Mucosa of rectum (tissue), 2 donors: ENCODE measurements at regions not wholly inside any gene's neighbourhood (a gene's known extent, or its start where the extent isn't known, plus 50 kb on each side); places are given as distances from the start of the nearest gene placed in this dataset.

ENCODE experiments used
- H3K27ac ChIP-seq, 2 donors: one replicate each; pipeline ENCODE4 v1.7.0; 2013; ENCODE audit warnings: inconsistent platforms in 2 of 2, low read depth in 2 of 2, low read length in 2 of 2
- H3K27me3 ChIP-seq, 2 donors: one replicate each; pipeline ENCODE4 v1.7.0; 2013; ENCODE audit warnings: low read length in 2 of 2; ENCODE audit not compliant: control insufficient read depth in 2 of 2, insufficient read depth in 2 of 2
- H3K36me3 ChIP-seq, 2 donors: one replicate each; pipeline ENCODE4 v1.7.0; 2013; ENCODE audit warnings: low read length in 2 of 2; ENCODE audit not compliant: control insufficient read depth in 2 of 2, insufficient read depth in 2 of 2
- H3K4me1 ChIP-seq, 2 donors: one replicate each; pipeline ENCODE4 v1.7.0; 2013; ENCODE audit warnings: low read length in 2 of 2, mild to moderate bottlenecking in 1 of 2; ENCODE audit not compliant: control insufficient read depth in 2 of 2, insufficient read depth in 2 of 2
- H3K4me3 ChIP-seq, 2 donors: one replicate each; pipeline ENCODE4 v1.7.0; 2013; ENCODE audit warnings: low read length in 2 of 2
- H3K9ac ChIP-seq, 2 donors: one replicate each; pipeline ENCODE4 v1.7.0; 2013; ENCODE audit warnings: low read length in 2 of 2, low read depth in 1 of 2, mild to moderate bottlenecking in 1 of 2
- H3K9me3 ChIP-seq, 2 donors: one replicate each; pipeline ENCODE4 v1.7.0; 2013; ENCODE audit warnings: low read length in 2 of 2; ENCODE audit not compliant: control insufficient read depth in 2 of 2
- donor health status: healthy.
- donor health status: Normal muscosa, but diverticular disease.

- Histone ChIP-seq H3K4me3 (no peak overlapping the region), H3K4me1 (no peaks in the 10 kb centered on the region), H3K27ac (no peak overlapping the region), H3K27me3 (no peaks in the 10 kb centered on the region), H3K9ac (no peak overlapping the region), H3K36me3 (no peaks in the 10 kb centered on the region), H3K9me3 (no peaks in the 10 kb centered on the region)
Measured at GRCh38 chr16:35823342-35823741, 2363.9 kb downstream of the TP53TG3F start.

GRCh38 chr16:35841632-35842031 is 2382.2 kb downstream of the TP53TG3F start:
- peaks cover 0 to 2% of the 10 kb centered on the region in 2 donors for H3K9me3 ChIP-seq
- H3K4me1 ChIP-seq = no peaks in the 10 kb centered on the region
- H3K36me3 ChIP-seq = no peaks in the 10 kb centered on the region
- no peak overlapping the region for H3K27ac ChIP-seq
- no peak overlapping the region for H3K4me3 ChIP-seq
- no peaks in the 10 kb centered on the region for H3K27me3 ChIP-seq
- H3K9ac ChIP-seq = no peak overlapping the region

- no peak overlapping the region for H3K4me3 ChIP-seq
- peaks cover 0 to 2% of the 10 kb centered on the region in 2 donors for H3K9me3 ChIP-seq
- H3K9ac ChIP-seq = no peak overlapping the region
- H3K27me3 ChIP-seq = no peaks in the 10 kb centered on the region
- no peak overlapping the region for H3K27ac ChIP-seq
- no peaks in the 10 kb centered on the region for H3K4me1 ChIP-seq
- H3K36me3 ChIP-seq = no peaks in the 10 kb centered on the region
Measured at GRCh38 chr16:35862242-35862641, 2402.8 kb downstream of the TP53TG3F start.

- Histone ChIP-seq H3K27me3 (no peaks in the 10 kb centered on the region), H3K27ac (no peak overlapping the region)
Measured at GRCh38 chr16:35868630-35869029, 2409.2 kb downstream of the TP53TG3F start.

GRCh38 chr16:35873472-35873871 is 2414.1 kb downstream of the TP53TG3F start:
- Histone ChIP-seq H3K4me3 (no peak overlapping the region), H3K9ac (no peak overlapping the region), H3K9me3 (peaks cover 2 to 3% of the 10 kb centered on the region in 2 donors), H3K4me1 (no peaks in the 10 kb centered on the region), H3K27ac (no peak overlapping the region), H3K36me3 (no peaks in the 10 kb centered on the region), H3K27me3 (no peaks in the 10 kb centered on the region)

More at GRCh38 chr16:35868630-35869029, 2409.2 kb downstream of the TP53TG3F start:
- no peaks in the 10 kb centered on the region for H3K36me3 ChIP-seq
- no peak overlapping the region for H3K9ac ChIP-seq
- no peak overlapping the region for H3K4me3 ChIP-seq
- no peaks in the 10 kb centered on the region for H3K4me1 ChIP-seq
- peaks cover 0 to 5% of the 10 kb centered on the region in 2 donors for H3K9me3 ChIP-seq

- peaks cover 0 to 2% of the 10 kb centered on the region in 2 donors for H3K9me3 ChIP-seq
- H3K36me3 ChIP-seq = no peaks in the 10 kb centered on the region
- H3K4me3 ChIP-seq = no peak overlapping the region
- no peak overlapping the region for H3K27ac ChIP-seq
- H3K9ac ChIP-seq = no peak overlapping the region
- H3K4me1 ChIP-seq = no peaks in the 10 kb centered on the region
- H3K27me3 ChIP-seq = no peaks in the 10 kb centered on the region
Measured at GRCh38 chr16:35881654-35882053, 2422.2 kb downstream of the TP53TG3F start.

GRCh38 chr16:35906440-35906839 is 2447.0 kb downstream of the TP53TG3F start:
- H3K27me3 ChIP-seq = no peaks in the 10 kb centered on the region
- no peaks in the 10 kb centered on the region for H3K36me3 ChIP-seq
- no peak overlapping the region for H3K9ac ChIP-seq
- H3K9me3 ChIP-seq = peaks cover 2 to 12% of the 10 kb centered on the region in 2 donors
- no peak overlapping the region for H3K4me3 ChIP-seq
- no peaks in the 10 kb centered on the region for H3K4me1 ChIP-seq
- H3K27ac ChIP-seq = no peak overlapping the region

GRCh38 chr16:35908152-35908551 is 2448.7 kb downstream of the TP53TG3F start:
- Histone ChIP-seq H3K9ac (no peak overlapping the region), H3K4me1 (no peaks in the 10 kb centered on the region), H3K27ac (no peak overlapping the region), H3K36me3 (no peaks in the 10 kb centered on the region), H3K27me3 (no peaks in the 10 kb centered on the region), H3K9me3 (peaks cover 0 to 11% of the 10 kb centered on the region in 2 donors), H3K4me3 (no peak overlapping the region)

- H3K4me3 ChIP-seq = no peak overlapping the region
- no peak overlapping the region for H3K9ac ChIP-seq
- no peaks in the 10 kb centered on the region for H3K36me3 ChIP-seq
- H3K27ac ChIP-seq = no peak overlapping the region
- no peaks in the 10 kb centered on the region for H3K4me1 ChIP-seq
- H3K27me3 ChIP-seq = no peaks in the 10 kb centered on the region
- H3K9me3 ChIP-seq = peaks cover 0 to 15% of the 10 kb centered on the region in 2 donors
Measured at GRCh38 chr16:35908942-35909341, 2449.5 kb downstream of the TP53TG3F start.

- no peaks in the 10 kb centered on the region for H3K36me3 ChIP-seq
- H3K27me3 ChIP-seq = no peaks in the 10 kb centered on the region
- H3K4me1 ChIP-seq = no peaks in the 10 kb centered on the region
- H3K27ac ChIP-seq = no peak overlapping the region
- H3K9me3 ChIP-seq = peaks cover 0 to 15% of the 10 kb centered on the region in 2 donors
- no peak overlapping the region for H3K4me3 ChIP-seq
- H3K9ac ChIP-seq = no peak overlapping the region
Measured at GRCh38 chr16:35909351-35909954, 2450.0 kb downstream of the TP53TG3F start.
